Transverse colon (tissue), 4 donors: ENCODE measurements at regions not wholly inside any gene's neighbourhood (a gene's known extent, or its start where the extent isn't known, plus 50 kb on each side); places are given as distances from the start of the nearest gene placed in this dataset.
"Not testable (repeated sequence)": the region's sequence is repeated elsewhere in the genome, so short reads cannot be mapped to it uniquely, and the experiment has no call there.

Experiments used
- CTCF ChIP-seq, 5 experiments: fragments of 200-600 bp in 3 of 5; fragments of 450-650 bp in 2 of 5; sonication (generic) in 3 of 5; IDR thresholded peaks; 1 replicate in 2 of 5; 2 replicates in 3 of 5; pipeline ENCODE4 v1.5.1; 2016 to 2017; ENCODE audit warnings: antibody characterized with exemption in 5 of 5, inconsistent platforms in 3 of 5, mild to moderate bottlenecking in 2 of 5, moderate library complexity in 1 of 5
- EP300 ChIP-seq: sonication (generic); formaldehyde crosslinking; IDR thresholded peaks from one replicate; pipeline ENCODE4 v1.6.1; 2017; ENCODE audit warnings: antibody characterized with exemption, low read depth
- POLR2A ChIP-seq: fragments of 450-650 bp; IDR thresholded peaks from one replicate; pipeline ENCODE4 v1.6.1; 2016; ENCODE audit warnings: antibody characterized with exemption, mild to moderate bottlenecking, moderate library complexity
- POLR2AphosphoS5 ChIP-seq, 3 donors: sonication (generic); formaldehyde crosslinking; IDR thresholded peaks; one replicate each; pipeline ENCODE4 v1.6.1; 2016; ENCODE audit warnings: antibody characterized with exemption in 3 of 3

- TF ChIP-seq CTCF (IDR thresholded peaks at IDR 0.05); POLR2A; EP300; POLR2AphosphoS5 (IDR thresholded peaks at IDR 0.05): not testable (repeated sequence)
Observed at GRCh38 chr3:48101301-48101650, 85.1 kb upstream of the MAP4 start.
